H1 (cell line): ENCODE measurements at regions not wholly inside any gene's neighbourhood (a gene's known extent, or its start where the extent isn't known, plus 50 kb on each side); places are given as distances from the start of the nearest gene placed in this dataset.

Experiments
- CTCF ChIA-PET: fragments of 300-600 bp; sonication (Branson Sonifier 250); formaldehyde crosslinking; loops from one replicate; lab custom pipeline; 2021; ENCODE audit not compliant: partially characterized antibody; lab: Charles Lee
- POLR2A ChIA-PET: fragments of 300-600 bp; sonication (Branson Sonifier 250); formaldehyde crosslinking; loops from one replicate; lab custom pipeline; 2021; ENCODE audit warnings: inconsistent platforms; ENCODE audit not compliant: partially characterized antibody; lab: Charles Lee
- DNase-seq, 2 experiments: peaks; one replicate each; pipeline versions ENCODE4 v3.0.0 to v3.0.0-alpha.2; 2010 to 2022; ENCODE audit warnings: low spot score in 2 of 2, low read depth in 1 of 2, mixed read lengths in 1 of 2
- FAIRE-seq: peaks from 2 replicates; lab custom pipeline; 2011; peaks lifted over from hg19 to GRCh38; lab: Jason Lieb, UNC
- H2AFZ ChIP-seq: 2 replicates; pipeline ENCODE4 v1.8.1; 2012; ENCODE audit warnings: low read length, inconsistent platforms
- H2AK5ac ChIP-seq: 2 replicates; pipeline ENCODE4 v1.6.1; 2013; ENCODE audit warnings: low read depth, low read length
- H2BK120ac ChIP-seq: replicated peaks from 2 replicates; pipeline ENCODE3; 2013; ENCODE audit warnings: low read depth, low read length, inconsistent platforms
- H2BK12ac ChIP-seq: 2 replicates; pipeline ENCODE4 v1.6.1; 2013; ENCODE audit warnings: low read depth, low read length
- H2BK15ac ChIP-seq: 2 replicates; pipeline ENCODE4 v1.6.1; 2013; ENCODE audit warnings: low read length
- H2BK20ac ChIP-seq: 2 replicates; pipeline ENCODE4 v1.6.1; 2013; ENCODE audit warnings: low read length
- H2BK5ac ChIP-seq: 2 replicates; pipeline ENCODE4 v1.6.1; 2013; ENCODE audit warnings: low read depth, low read length
- H3K14ac ChIP-seq: 2 replicates; pipeline ENCODE4 v1.6.1; 2013; ENCODE audit warnings: inconsistent platforms; ENCODE audit not compliant: insufficient read length
- H3K18ac ChIP-seq: 2 replicates; pipeline ENCODE4 v1.6.1; 2013; ENCODE audit warnings: low read length; ENCODE audit errors: extremely low read depth
- H3K23ac ChIP-seq: 2 replicates; pipeline ENCODE4 v1.6.1; 2013; ENCODE audit warnings: inconsistent platforms; ENCODE audit not compliant: insufficient read length
- H3K23me2 ChIP-seq: 2 replicates; pipeline ENCODE4 v1.6.1; 2013; ENCODE audit warnings: low read depth, low read length
- H3K27ac ChIP-seq: 2 replicates; pipeline ENCODE4 v1.6.1; 2011; ENCODE audit warnings: low read depth, low read length, inconsistent platforms
- H3K27me3 ChIP-seq, 4 experiments: replicated peaks in 1 of 4; 1 replicate in 1 of 4; 2 replicates in 3 of 4; pipeline versions ENCODE4 v1.6.1 to v1.8.1; 2011 to 2013; ENCODE audit warnings: low read length in 3 of 4, mild to moderate bottlenecking in 3 of 4, inconsistent platforms in 2 of 4, mixed read lengths in 2 of 4, moderate library complexity in 1 of 4; ENCODE audit not compliant: control insufficient read depth in 3 of 4, insufficient read depth in 3 of 4; ENCODE audit errors: extremely low read depth in 1 of 4
- H3K36me3 ChIP-seq, 4 experiments: 2 replicates each; pipeline versions ENCODE4 v1.6.1 to v1.8.1; 2011 to 2013; ENCODE audit warnings: mild to moderate bottlenecking in 4 of 4, low read length in 3 of 4, moderate library complexity in 2 of 4, control low read depth in 1 of 4, inconsistent platforms in 1 of 4; ENCODE audit not compliant: insufficient read depth in 4 of 4, control insufficient read depth in 2 of 4
- H3K4ac ChIP-seq: replicated peaks from 2 replicates; pipeline ENCODE3; 2013; ENCODE audit warnings: low read length, low read depth, mixed read lengths, inconsistent platforms; ENCODE audit not compliant: insufficient read length
- H3K4me1 ChIP-seq, 4 experiments: replicated peaks in 1 of 4; 1 replicate in 1 of 4; 2 replicates in 3 of 4; pipeline versions ENCODE4 v1.6.1 to v1.8.1; 2011 to 2013; ENCODE audit warnings: low read length in 3 of 4, inconsistent platforms in 2 of 4, mixed read lengths in 1 of 4; ENCODE audit not compliant: insufficient read depth in 4 of 4, control insufficient read depth in 3 of 4
- H3K4me2 ChIP-seq, 2 experiments: 2 replicates each; pipeline versions ENCODE4 v1.6.1 to v1.8.1; 2011 to 2013; ENCODE audit warnings: low read depth in 2 of 2, low read length in 2 of 2, control low read depth in 1 of 2, inconsistent platforms in 1 of 2, mild to moderate bottlenecking in 1 of 2; ENCODE audit not compliant: insufficient read depth in 1 of 2
- H3K4me3 ChIP-seq, 4 experiments: fragments of 200-600, 300-600 bp in 1 of 4; sonication (generic), shearing (Covaris generic), sonication (Bioruptor Twin) in 1 of 4; 2 replicates each; pipeline versions ENCODE4 v1.5.1 to v1.8.1; 2011 to 2016; ENCODE audit warnings: low read length in 4 of 4, low read depth in 3 of 4, control low read depth in 2 of 4, inconsistent platforms in 2 of 4, mild to moderate bottlenecking in 2 of 4, mixed read lengths in 1 of 4, moderate library complexity in 1 of 4; ENCODE audit not compliant: insufficient read depth in 2 of 4; ENCODE audit errors: extremely low read depth in 1 of 4
- H3K56ac ChIP-seq: replicated peaks from 2 replicates; pipeline ENCODE3; 2013; ENCODE audit warnings: low read depth, mild to moderate bottlenecking, mixed read lengths, low read length, inconsistent platforms; ENCODE audit not compliant: insufficient read length
- H3K79me1 ChIP-seq: 2 replicates; pipeline ENCODE4 v1.6.1; 2013; ENCODE audit warnings: low read depth, low read length, control low read depth
- H3K79me2 ChIP-seq, 2 experiments: 2 replicates each; pipeline versions ENCODE4 v1.6.1 to v1.8.1; 2012 to 2013; ENCODE audit warnings: low read length in 2 of 2, mild to moderate bottlenecking in 2 of 2, inconsistent platforms in 1 of 2; ENCODE audit not compliant: insufficient read depth in 2 of 2, control insufficient read depth in 1 of 2
- H3K9ac ChIP-seq, 4 experiments: replicated peaks in 1 of 4; 1 replicate in 1 of 4; 2 replicates in 3 of 4; pipeline versions ENCODE4 v1.6.1 to v1.8.1; 2011 to 2013; ENCODE audit warnings: low read depth in 3 of 4, low read length in 3 of 4, control low read depth in 2 of 4, mild to moderate bottlenecking in 2 of 4, moderate library complexity in 2 of 4, inconsistent platforms in 1 of 4; ENCODE audit errors: extremely low read depth in 1 of 4
- H3K9me3 ChIP-seq, 2 experiments: 2 replicates each; pipeline versions ENCODE4 v1.6.1 to v1.8.1; 2012 to 2013; ENCODE audit warnings: mild to moderate bottlenecking in 2 of 2, moderate library complexity in 2 of 2, control low read depth in 1 of 2, inconsistent platforms in 1 of 2, low read depth in 1 of 2, low read length in 1 of 2, mixed read lengths in 1 of 2; ENCODE audit not compliant: insufficient read depth in 2 of 2
- H4K20me1 ChIP-seq, 2 experiments: replicated peaks in 1 of 2; 2 replicates each; pipeline versions ENCODE3 to v1.8.1; 2011 to 2013; ENCODE audit warnings: inconsistent platforms in 2 of 2, low read length in 2 of 2, mild to moderate bottlenecking in 1 of 2; ENCODE audit not compliant: insufficient read depth in 2 of 2, control insufficient read depth in 1 of 2
- H4K5ac ChIP-seq: 2 replicates; pipeline ENCODE4 v1.6.1; 2013; ENCODE audit warnings: low read length, low read depth, mixed read lengths, inconsistent platforms; ENCODE audit not compliant: insufficient read length
- H4K8ac ChIP-seq: 2 replicates; pipeline ENCODE4 v1.8.0; 2013; ENCODE audit warnings: mild to moderate bottlenecking, moderate library complexity, low read length, inconsistent platforms; ENCODE audit not compliant: insufficient read depth; ENCODE audit errors: extremely low read depth
- H4K91ac ChIP-seq: replicated peaks from 2 replicates; pipeline ENCODE3; 2013; ENCODE audit warnings: low read length, mixed read lengths, inconsistent platforms; ENCODE audit not compliant: insufficient read length
- CBX5 ChIP-seq: fragments of 300-800, 300-1000 bp; sonication (generic); IDR thresholded peaks from 2 replicates; pipeline ENCODE4 v1.7.1; 2016; ENCODE audit warnings: antibody characterized with exemption, low read length, low read depth
- EGR1 ChIP-seq: IDR thresholded peaks from 2 replicates; pipeline ENCODE4 v1.6.1; 2011; ENCODE audit warnings: low read depth, low read length, borderline replicate concordance
- EZH2 ChIP-seq: fragments of 200-600 bp; sonication (generic); IDR thresholded peaks from 2 replicates; pipeline ENCODE4 v1.7.1; 2012; ENCODE audit warnings: low read depth, mild to moderate bottlenecking, moderate library complexity, low read length, inconsistent platforms; ENCODE audit not compliant: severe bottlenecking
- FOSL1 ChIP-seq: IDR thresholded peaks from 2 replicates; pipeline ENCODE4 v1.6.1; 2011; ENCODE audit warnings: mild to moderate bottlenecking, low read depth, low read length, moderate library complexity; ENCODE audit not compliant: insufficient read depth
- RXRA ChIP-seq: IDR thresholded peaks from 2 replicates; pipeline ENCODE4 v1.6.1; 2011; ENCODE audit warnings: low read depth, mild to moderate bottlenecking, low read length, moderate library complexity; ENCODE audit not compliant: insufficient read depth
- SIRT6 ChIP-seq: IDR thresholded peaks from one replicate; pipeline ENCODE4 v1.7.1; 2012; ENCODE audit warnings: low read length, inconsistent platforms
- SP4 ChIP-seq: IDR thresholded peaks from 2 replicates; pipeline ENCODE4 v1.6.1; 2012; ENCODE audit warnings: low read length, inconsistent platforms
- TAF7 ChIP-seq: optimal IDR thresholded peaks from 2 replicates; pipeline ENCODE3; 2011; ENCODE audit warnings: low read depth, mild to moderate bottlenecking, inconsistent platforms, low read length, moderate library complexity, borderline replicate concordance
- WGBS, 2 experiments: shearing (Covaris generic) in 1 of 2; methylation state at CpG; one replicate each; pipeline versions ENCODE4 v1.1.6 to v1.1.7; 2013 to 2015; ENCODE audit warnings: low lambda C conversion rate in 2 of 2, mixed read lengths in 2 of 2, inconsistent platforms in 1 of 2, low coverage in 1 of 2, missing lambda C conversion rate in 1 of 2; ENCODE audit not compliant: insufficient replicate concordance in 2 of 2, insufficient coverage in 1 of 2, insufficient read length in 1 of 2; ENCODE audit errors: extremely low coverage in 1 of 2, missing lambda C conversion rate in 1 of 2; 5-methylcytosine and 5-hydroxymethylcytosine counted together
- TF ChIP-seq, protein P1 (sequence below): IDR thresholded peaks from 2 replicates; pipeline ENCODE4 v1.6.1; 2011; ENCODE audit warnings: low read length, improper control_type of control experiment

- H2BK120ac ChIP-seq = no peak overlapping the region
- DNase-seq (no peak), FAIRE-seq (no peak)
- no peak overlapping the region for H2BK20ac ChIP-seq
- no peak overlapping the region for H3K4me2 ChIP-seq
- ChIA-PET CTCF (interaction anchor here (0.7 kb wide), 1 partner anchor 10 kb away, joined by 3 read pairs; no protein-coding TSS in a partner anchor), POLR2A (no interaction called here)
- no peak overlapping the region for H3K27ac ChIP-seq
- no peaks in the 10 kb centered on the region for H3K4me1 ChIP-seq
- H3K4ac ChIP-seq = no peak overlapping the region
- WGBS, 2 experiments = 82% methylated on average over 1 of the region's 1 CpG; no CpG with 5 or more reads in 1 of the 2 experiments
- H3K36me3 ChIP-seq = no peaks in the 10 kb centered on the region
- no peak overlapping the region for H2AFZ ChIP-seq
- no peak overlapping the region for H4K8ac ChIP-seq
- TF ChIP-seq CBX5 = no peak
- no peak for TF ChIP-seq TAF7
- TF ChIP-seq, protein P1, sequence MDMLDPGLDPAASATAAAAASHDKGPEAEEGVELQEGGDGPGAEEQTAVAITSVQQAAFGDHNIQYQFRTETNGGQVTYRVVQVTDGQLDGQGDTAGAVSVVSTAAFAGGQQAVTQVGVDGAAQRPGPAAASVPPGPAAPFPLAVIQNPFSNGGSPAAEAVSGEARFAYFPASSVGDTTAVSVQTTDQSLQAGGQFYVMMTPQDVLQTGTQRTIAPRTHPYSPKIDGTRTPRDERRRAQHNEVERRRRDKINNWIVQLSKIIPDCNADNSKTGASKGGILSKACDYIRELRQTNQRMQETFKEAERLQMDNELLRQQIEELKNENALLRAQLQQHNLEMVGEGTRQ = no peak
- TF ChIP-seq SIRT6 = no peak
- no peak for TF ChIP-seq SP4
- no peak for TF ChIP-seq RXRA
- no peak for TF ChIP-seq FOSL1
- no peak for TF ChIP-seq EZH2
- TF ChIP-seq EGR1 = no peak
- no peak overlapping the region for H4K91ac ChIP-seq
- H3K14ac ChIP-seq = no peak overlapping the region
- no peaks in the 10 kb centered on the region for H3K9me3 ChIP-seq
- no peak overlapping the region for H3K4me3 ChIP-seq
- no peaks in the 10 kb centered on the region for H3K79me2 ChIP-seq
- no peak overlapping the region for H3K18ac ChIP-seq
- no peaks in the 10 kb centered on the region for H3K79me1 ChIP-seq
- no peak overlapping the region for H3K56ac ChIP-seq
- no peaks in the 10 kb centered on the region for H3K27me3 ChIP-seq
- no peak overlapping the region for H2BK12ac ChIP-seq
- H2BK5ac ChIP-seq = no peak overlapping the region
- H3K23me2 ChIP-seq = no peaks in the 10 kb centered on the region; the same call in 1 of the 2 replicates
- H2BK15ac ChIP-seq = no peak overlapping the region
- H3K9ac ChIP-seq = no peak overlapping the region
- no peaks in the 10 kb centered on the region for H4K20me1 ChIP-seq
- no peak overlapping the region for H3K23ac ChIP-seq
- no peak overlapping the region for H4K5ac ChIP-seq
- H2AK5ac ChIP-seq = no peak overlapping the region
Observed at GRCh38 chr7:125406111-125406510, 476.5 kb upstream of the POT1 start.
